Psoas muscle (tissue), 7 donors: ENCODE measurements at regions not wholly inside any gene's neighbourhood (a gene's known extent, or its start where the extent isn't known, plus 50 kb on each side); places are given as distances from the start of the nearest gene placed in this dataset.

Experiments
- ATAC-seq, 4 donors: fragments of 200-7000 bp; cut with Tn5 transposase; one replicate each; pipeline ENCODE4 v1.9.1; 2020; ENCODE audit warnings: moderate library complexity in 3 of 4, mild to moderate bottlenecking in 2 of 4
- DNase-seq, 2 donors: peaks; one replicate each; pipeline ENCODE4 v3.0.0-alpha.2; 2020
- H3K27ac ChIP-seq: fragments of 200-600 bp; one replicate; pipeline ENCODE4 v1.8.0; 2022
- H3K27me3 ChIP-seq, 3 donors: fragments of 200-600 bp in 1 of 3; one replicate each; pipeline versions ENCODE4 v1.6.1 to v1.8.0; 2013 to 2022; ENCODE audit warnings: low read length in 2 of 3, mild to moderate bottlenecking in 2 of 3, moderate library complexity in 1 of 3; ENCODE audit not compliant: insufficient read depth in 3 of 3
- H3K36me3 ChIP-seq, 2 donors: fragments of 200-600 bp in 1 of 2; one replicate each; pipeline versions ENCODE4 v1.6.1 to v1.8.0; 2013 to 2022; ENCODE audit warnings: low read depth in 1 of 2, mild to moderate bottlenecking in 1 of 2, moderate library complexity in 1 of 2; ENCODE audit not compliant: insufficient read depth in 1 of 2
- H3K4me1 ChIP-seq: fragments of 200-600 bp; one replicate; pipeline ENCODE4 v1.8.0; 2022
- H3K4me3 ChIP-seq: fragments of 200-600 bp; one replicate; pipeline ENCODE4 v1.8.0; 2022; ENCODE audit warnings: mild to moderate bottlenecking
- H3K9me3 ChIP-seq: fragments of 200-600 bp; one replicate; pipeline ENCODE4 v1.8.0; 2022
- CTCF ChIP-seq: fragments of 200-600 bp; IDR thresholded peaks from one replicate; pipeline ENCODE4 v1.8.0; 2022; ENCODE audit warnings: antibody characterized with exemption
- WGBS, 3 donors: extraction: QIAGEN DNeasy Blood & Tissue Kit; methylation state at CpG; one replicate each; pipeline versions ENCODE4 v1.1.6 to v1.1.7; 2013; 5-methylcytosine and 5-hydroxymethylcytosine counted together
- intact Hi-C, 2 donors: fragments of 100-400 bp; cut with DNase I; formaldehyde crosslinking; loops; one replicate each; pipeline versions ENCODE4 v1.11.0 to v1.14.2; 2022
- donor health status: healthy with polysubstance abuse.
- donor health status: DM: no; HTN: no; CAD: no; lungs with moderate emphysema.
- donor health status: Bipolar disorder and iron deficiency.
- donor health status: healthy.
- donor health status: DM: yes; HTN: yes; CAD: no.
- donor health status: DM: no; HTN: no; CAD: no.
- donor health status: DM: yes; HTN: yes; CAD: no.

- Histone ChIP-seq H3K9me3 (no peaks in the 10 kb centered on the region), H3K27me3 (no peaks in the 10 kb centered on the region), H3K36me3 (no peaks in the 10 kb centered on the region), H3K4me3 (no peak overlapping the region), H3K27ac (no peak overlapping the region), H3K4me1 (no peaks in the 10 kb centered on the region)
- DNase-seq: no peak
- no peak for ATAC-seq
- TF ChIP-seq CTCF: no peak
- whole genome bisulfite sequencing, 3 donors: 56 to 63% (median 62%) methylated on average over 2 of the region's 2 CpGs
- intact Hi-C loops: no loop called here
Measured at GRCh38 chr4:27358269-27358668, 497.6 kb downstream of the STIM2 start.

GRCh38 chr4:27360131-27360530 is 499.5 kb downstream of the STIM2 start:
- intact Hi-C loops: no loop called here
- H3K36me3 ChIP-seq: no peaks in the 10 kb centered on the region
- H3K4me3 ChIP-seq: no peak overlapping the region
- no peak for DNase-seq
- no peaks in the 10 kb centered on the region for H3K4me1 ChIP-seq
- no peak for TF ChIP-seq CTCF
- no peak overlapping the region for H3K27ac ChIP-seq
- ATAC-seq: no peak
- WGBS, 3 donors: 66 to 81% (median 69%) methylated on average over 1 of the region's 1 CpG
- H3K27me3 ChIP-seq: no peaks in the 10 kb centered on the region
- H3K9me3 ChIP-seq: no peaks in the 10 kb centered on the region

- H3K4me1 ChIP-seq: no peaks in the 10 kb centered on the region
- TF ChIP-seq CTCF: no peak
- no peaks in the 10 kb centered on the region for H3K9me3 ChIP-seq
- ATAC-seq: no peak
- H3K27me3 ChIP-seq: no peaks in the 10 kb centered on the region
- 9 to 16% (median 12%) methylated on average over 7 of the region's 7 CpGs for WGBS, 3 donors
- no peak overlapping the region for H3K27ac ChIP-seq
- intact Hi-C loops: no loop called here
- no peak overlapping the region for H3K4me3 ChIP-seq
- DNase-seq: no peak
- H3K36me3 ChIP-seq: no peaks in the 10 kb centered on the region
Measured at GRCh38 chr4:27360790-27361267, 500.2 kb downstream of the STIM2 start.

- no peak overlapping the region for H3K27ac ChIP-seq
- TF ChIP-seq CTCF: no peak
- ATAC-seq (no peak), DNase-seq (no peak)
- 79 to 91% (median 88%) methylated on average over 6 of the region's 6 CpGs for WGBS, 3 donors
- H3K4me1 ChIP-seq: no peaks in the 10 kb centered on the region
- H3K27me3 ChIP-seq: no peaks in the 10 kb centered on the region
- H3K4me3 ChIP-seq: no peak overlapping the region
- H3K36me3 ChIP-seq: no peaks in the 10 kb centered on the region
- intact Hi-C loops: no loop called here
- no peaks in the 10 kb centered on the region for H3K9me3 ChIP-seq
Measured at GRCh38 chr4:27364509-27364908, 503.9 kb downstream of the STIM2 start.

- no peak for ATAC-seq
- WGBS, 3 donors: 31 to 44% (median 38%) methylated on average over 2 of the region's 2 CpGs
- H3K4me3 ChIP-seq: no peak overlapping the region
- intact Hi-C loops: no loop called here
- no peaks in the 10 kb centered on the region for H3K27me3 ChIP-seq
- H3K9me3 ChIP-seq: no peaks in the 10 kb centered on the region
- no peaks in the 10 kb centered on the region for H3K4me1 ChIP-seq
- no peaks in the 10 kb centered on the region for H3K36me3 ChIP-seq
- no peak overlapping the region for H3K27ac ChIP-seq
- no peak for DNase-seq
- TF ChIP-seq CTCF: no peak
Measured at GRCh38 chr4:27366104-27366823, 505.6 kb downstream of the STIM2 start.
